ENCODE measurements at regions not wholly inside any gene's neighbourhood (a gene's known extent, or its start where the extent isn't known, plus 50 kb on each side); places are given as distances from the start of the nearest gene placed in this dataset.
A peak's percentile ranks its signal among the peaks of the same experiment; 100 is the strongest.

- DNase-seq (ENCODE audit: low read depth): no peak
Measured at GRCh38 chr13:84332346-84332745, 450.1 kb upstream of the SLITRK1 start.

DNA sequence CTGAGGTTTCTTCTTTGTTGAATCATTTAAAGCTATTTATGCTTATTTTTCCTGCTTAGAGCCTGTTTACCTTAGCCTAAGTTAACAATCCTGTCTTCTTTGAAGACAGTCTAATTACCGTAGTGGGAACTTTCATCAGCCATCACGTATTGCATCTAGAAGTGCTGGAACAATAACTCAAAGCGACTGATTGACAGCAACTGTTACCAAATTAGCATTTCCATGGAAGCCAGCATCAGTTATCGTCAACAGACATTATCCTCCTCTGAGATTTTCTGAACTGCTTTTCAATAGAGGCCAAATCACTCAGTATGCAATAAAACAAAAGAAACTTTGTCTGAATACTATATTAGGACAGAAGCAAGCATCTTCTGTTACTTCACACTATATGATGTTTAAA, 433.3 kb upstream of the SLITRK1 start:
- no peak for DNase-seq (ENCODE audit: low read depth)

- no peak for DNase-seq (ENCODE audit: low read depth)
Measured at GRCh38 chr13:84303035-84303434, 420.8 kb upstream of the SLITRK1 start.

GRCh38 chr13:84297251-84297650, 415.0 kb upstream of the SLITRK1 start:
- no peak for DNase-seq (ENCODE audit: low read depth)

GRCh38 chr13:84296401-84296800, 414.1 kb upstream of the SLITRK1 start:
- DNase-seq (ENCODE audit: low read depth): no peak

- DNase-seq (ENCODE audit: low read depth): no peak
Measured at GRCh38 chr13:84294576-84294975, 412.3 kb upstream of the SLITRK1 start.

DNA sequence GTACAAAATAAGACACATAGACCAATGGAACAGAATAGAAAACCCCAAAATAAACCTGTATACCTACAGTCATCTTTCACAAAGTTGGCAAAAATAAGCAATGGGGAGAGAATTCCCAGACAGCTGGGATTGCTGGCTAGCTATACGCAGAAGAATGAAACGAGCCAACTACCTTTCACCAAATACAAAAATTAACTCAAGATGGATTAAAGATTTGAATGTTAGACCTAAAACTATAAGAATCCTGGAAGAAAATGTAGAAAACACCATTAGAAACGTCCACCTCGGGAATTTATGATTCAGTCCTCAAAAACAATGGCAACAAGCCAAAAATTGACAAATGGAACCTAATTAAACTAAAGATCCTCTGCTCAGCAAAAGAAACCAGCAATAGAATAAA, 408.1 kb upstream of the SLITRK1 start:
- no peak for DNase-seq (ENCODE audit: low read depth)

- peak; percentile 67 for DNase-seq (ENCODE audit: low read depth)
Measured at GRCh38 chr13:84279166-84279565, 396.9 kb upstream of the SLITRK1 start.

DNA sequence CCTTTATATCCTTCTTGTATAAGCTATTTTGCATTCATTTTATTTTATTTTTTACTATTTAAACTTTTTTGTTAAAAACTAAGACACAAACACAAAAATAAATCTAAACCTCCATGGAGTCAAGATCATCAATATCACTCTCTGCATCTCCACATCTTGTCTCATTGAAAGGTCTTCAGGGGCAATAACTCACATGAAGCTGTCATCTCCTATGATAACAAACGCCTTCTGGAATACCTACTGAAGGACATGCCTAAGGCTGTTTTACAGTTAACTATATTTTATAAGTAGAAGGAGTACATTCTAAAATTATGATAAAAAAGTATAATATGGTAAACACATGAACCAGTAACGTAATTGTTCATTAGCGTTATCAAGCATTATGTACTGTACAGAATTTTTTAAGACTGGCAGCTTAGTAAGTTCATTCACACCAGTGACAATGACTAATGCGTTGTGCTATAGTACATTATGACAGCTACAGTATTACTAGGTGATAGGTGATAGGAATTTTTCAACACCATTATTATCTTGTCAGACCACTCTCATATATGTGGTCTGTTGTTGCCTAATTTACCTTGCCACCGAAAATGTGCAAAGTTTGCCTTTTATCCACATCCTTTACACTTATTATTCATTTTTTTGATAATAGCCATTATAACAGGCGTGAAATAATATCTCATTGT, 390.7 kb upstream of the SLITRK1 start:
- DNase-seq (ENCODE audit: low read depth): no peak

- DNase-seq (ENCODE audit: low read depth): no peak
Measured at GRCh38 chr13:84265257-84265764, 383.0 kb upstream of the SLITRK1 start.

- DNase-seq (ENCODE audit: low read depth): no peak
Measured at GRCh38 chr13:84263354-84264069, 381.2 kb upstream of the SLITRK1 start.

- DNase-seq (ENCODE audit: low read depth): no peak
Measured at GRCh38 chr13:84255226-84255797, 373.0 kb upstream of the SLITRK1 start.

DNA sequence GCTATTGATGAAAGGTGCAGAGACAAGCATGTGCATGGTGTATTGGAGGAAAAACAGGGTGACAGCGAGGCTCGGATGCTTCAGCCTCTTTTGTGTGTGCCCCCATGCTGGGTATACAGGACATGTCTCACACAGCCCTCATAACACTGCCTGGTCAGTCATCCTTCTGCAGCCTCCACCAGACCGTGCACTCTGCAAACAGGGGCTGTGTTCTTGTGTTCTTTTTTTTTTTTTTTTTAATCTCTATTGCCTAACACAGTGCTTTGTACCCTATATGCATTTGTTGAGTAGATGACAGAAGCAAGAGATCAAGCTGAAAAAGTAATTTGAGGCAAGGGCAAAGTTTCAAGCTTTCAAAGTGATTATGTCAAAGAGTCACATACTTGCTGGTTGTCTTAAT, 367.2 kb upstream of the SLITRK1 start:
- DNase-seq (ENCODE audit: low read depth): no peak

DNA sequence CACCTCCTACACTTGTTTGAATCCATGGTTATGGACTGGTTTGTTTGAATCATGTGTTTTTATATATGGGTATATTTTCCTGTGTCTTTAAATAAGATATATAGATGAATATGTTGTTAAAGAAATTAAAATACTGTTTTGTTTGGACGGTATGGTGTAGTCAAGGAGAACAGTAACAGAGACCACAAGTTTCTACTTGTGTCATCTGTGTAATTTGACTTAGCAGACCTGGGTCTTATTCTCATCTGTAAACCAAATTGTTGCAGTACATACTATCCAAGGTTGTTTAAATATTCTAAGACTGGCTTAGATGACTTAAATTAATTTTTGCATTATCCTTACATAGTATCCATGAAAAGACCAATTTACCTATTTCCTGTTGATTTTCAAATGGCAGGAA, 361.1 kb upstream of the SLITRK1 start:
- DNase-seq (ENCODE audit: low read depth): no peak

GRCh38 chr13:84239032-84239431, 356.8 kb upstream of the SLITRK1 start:
- no peak for DNase-seq (ENCODE audit: low read depth)

DNA sequence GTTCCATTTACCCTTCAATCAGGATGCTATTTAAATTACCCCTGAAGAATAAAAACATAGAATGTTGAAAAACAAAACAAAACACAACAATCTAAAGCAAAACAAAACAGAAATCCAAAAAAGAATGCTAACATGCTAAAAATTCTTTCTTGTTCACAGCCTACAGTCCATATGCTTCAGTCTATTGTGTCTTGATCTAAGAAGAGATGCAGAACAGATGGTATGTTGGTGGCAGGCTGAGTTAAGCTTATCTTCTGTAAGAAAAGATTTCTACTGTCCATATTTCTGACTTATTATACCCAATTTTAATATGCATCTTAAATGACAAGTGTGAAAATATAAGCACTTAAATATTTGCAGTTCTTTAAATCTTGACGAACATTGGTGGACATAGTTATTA, 356.1 kb upstream of the SLITRK1 start:
- DNase-seq (ENCODE audit: low read depth): no peak

DNA sequence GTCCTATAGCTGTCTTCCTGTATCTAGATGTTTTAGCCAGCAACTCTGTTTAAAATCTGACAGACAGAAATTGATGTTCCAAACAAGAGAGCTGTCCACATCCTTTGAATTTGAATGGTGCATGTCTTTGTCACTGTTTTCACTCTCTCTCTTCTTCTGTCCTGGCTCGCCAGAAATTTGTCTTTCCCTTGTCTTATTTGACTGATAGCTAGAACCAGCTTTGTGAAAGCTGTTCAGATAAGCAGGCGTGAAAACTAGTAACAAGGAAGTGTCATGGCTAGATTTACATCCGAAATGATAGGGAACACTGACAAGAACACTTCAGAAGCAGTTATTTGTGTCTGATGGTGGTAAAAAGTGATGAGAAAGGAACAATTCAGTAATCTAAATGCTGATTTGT, 354.9 kb upstream of the SLITRK1 start:
- DNase-seq (ENCODE audit: low read depth): peak; percentile 2

GRCh38 chr13:84234416-84234815, 352.1 kb upstream of the SLITRK1 start:
- DNase-seq (ENCODE audit: low read depth): no peak

- DNase-seq (ENCODE audit: low read depth): no peak
Measured at GRCh38 chr13:84230568-84230967, 348.3 kb upstream of the SLITRK1 start.

GRCh38 chr13:84211048-84211447, 328.8 kb upstream of the SLITRK1 start:
- DNase-seq (ENCODE audit: low read depth): no peak

GRCh38 chr13:84208246-84208910, 326.1 kb upstream of the SLITRK1 start:
- DNase-seq (ENCODE audit: low read depth): no peak

DNA sequence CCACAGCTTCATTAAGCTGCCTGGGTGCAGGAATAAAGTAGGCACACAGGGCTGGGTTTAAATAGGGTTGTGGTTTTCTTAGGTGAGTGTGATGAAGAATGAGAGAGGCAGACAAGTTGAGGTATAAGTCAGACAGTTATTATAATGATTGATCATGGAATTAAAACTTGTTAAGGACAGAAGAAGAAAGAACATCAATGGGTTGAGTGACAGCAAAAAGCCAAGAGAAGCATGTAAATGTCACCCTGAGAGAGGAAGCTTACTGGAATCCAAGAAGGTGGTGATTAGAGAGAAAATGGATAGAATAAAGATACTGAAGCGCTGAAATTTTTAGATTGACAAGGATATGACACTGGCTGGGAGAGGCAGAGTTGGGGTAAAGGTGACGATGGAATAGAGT, 325.2 kb upstream of the SLITRK1 start:
- DNase-seq (ENCODE audit: low read depth): no peak

GRCh38 chr13:84200971-84201370, 318.7 kb upstream of the SLITRK1 start:
- DNase-seq (ENCODE audit: low read depth): no peak
